ENCODE measurements at regions not wholly inside any gene's neighbourhood (a gene's known extent, or its start where the extent isn't known, plus 50 kb on each side); places are given as distances from the start of the nearest gene placed in this dataset.

DNA sequence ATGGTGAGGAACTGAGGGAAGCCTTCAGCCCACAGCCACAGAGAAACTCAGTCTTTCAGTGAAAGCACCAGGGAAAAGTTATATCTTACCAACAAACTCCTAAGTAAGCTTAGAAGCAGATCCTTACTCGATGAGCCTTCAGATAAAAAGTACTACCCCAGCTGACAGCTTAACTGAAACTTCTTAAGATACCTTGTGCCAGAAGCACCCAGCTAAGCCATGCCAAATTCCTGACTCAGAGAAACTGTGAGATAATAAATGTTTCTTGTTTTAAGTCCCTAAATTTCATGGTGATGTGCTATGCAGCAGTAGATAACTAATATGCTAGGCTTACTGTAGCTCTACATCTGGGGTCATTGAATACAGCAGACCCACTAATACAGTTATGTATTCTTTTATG lies 2025.0 kb downstream of the LRRC4C start:
- ChIA-PET POLR2A (no interaction called here), CTCF (interaction anchor here (1.4 kb wide), 1 partner anchor 18 kb away, joined by 3 read pairs; no protein-coding TSS in a partner anchor)
- TF ChIP-seq, protein P1, sequence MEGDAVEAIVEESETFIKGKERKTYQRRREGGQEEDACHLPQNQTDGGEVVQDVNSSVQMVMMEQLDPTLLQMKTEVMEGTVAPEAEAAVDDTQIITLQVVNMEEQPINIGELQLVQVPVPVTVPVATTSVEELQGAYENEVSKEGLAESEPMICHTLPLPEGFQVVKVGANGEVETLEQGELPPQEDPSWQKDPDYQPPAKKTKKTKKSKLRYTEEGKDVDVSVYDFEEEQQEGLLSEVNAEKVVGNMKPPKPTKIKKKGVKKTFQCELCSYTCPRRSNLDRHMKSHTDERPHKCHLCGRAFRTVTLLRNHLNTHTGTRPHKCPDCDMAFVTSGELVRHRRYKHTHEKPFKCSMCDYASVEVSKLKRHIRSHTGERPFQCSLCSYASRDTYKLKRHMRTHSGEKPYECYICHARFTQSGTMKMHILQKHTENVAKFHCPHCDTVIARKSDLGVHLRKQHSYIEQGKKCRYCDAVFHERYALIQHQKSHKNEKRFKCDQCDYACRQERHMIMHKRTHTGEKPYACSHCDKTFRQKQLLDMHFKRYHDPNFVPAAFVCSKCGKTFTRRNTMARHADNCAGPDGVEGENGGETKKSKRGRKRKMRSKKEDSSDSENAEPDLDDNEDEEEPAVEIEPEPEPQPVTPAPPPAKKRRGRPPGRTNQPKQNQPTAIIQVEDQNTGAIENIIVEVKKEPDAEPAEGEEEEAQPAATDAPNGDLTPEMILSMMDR (IDR thresholded peaks at IDR 0.05; ENCODE audit: control extremely low read depth, extremely low read depth, low read depth, missing control alignments), result no peak
- no peak for DNase-seq (ENCODE audit: extremely low spot score)

DNA sequence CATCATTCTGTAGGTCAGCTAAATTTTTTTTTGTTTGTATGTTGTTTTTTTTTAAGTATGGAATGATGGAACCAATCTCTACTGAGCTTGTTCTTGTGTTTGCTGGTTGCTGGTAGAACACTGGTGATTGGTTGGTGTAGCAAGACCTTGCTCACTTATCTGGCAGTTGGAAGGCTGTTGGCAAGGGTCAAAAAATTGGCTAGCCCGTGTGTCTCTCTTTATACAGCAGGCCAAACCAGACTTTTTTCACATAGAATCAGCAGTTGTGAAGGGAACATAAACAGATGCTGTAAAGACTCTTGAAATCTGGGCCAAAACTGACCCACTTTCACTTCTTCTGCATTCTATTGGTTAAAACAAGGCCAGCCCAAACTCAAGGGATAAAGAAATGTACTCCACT lies 2026.5 kb downstream of the LRRC4C start:
- TF ChIP-seq, protein P1 (IDR thresholded peaks at IDR 0.05; ENCODE audit: control extremely low read depth, extremely low read depth, low read depth, missing control alignments), result no peak
- CTCF ChIA-PET, result no interaction called here
- no peak for DNase-seq (ENCODE audit: extremely low spot score)
- POLR2A ChIA-PET, result no interaction called here

- DNase-seq (ENCODE audit: extremely low spot score), result no peak
- CTCF ChIA-PET, result no interaction called here
- POLR2A ChIA-PET, result no interaction called here
- TF ChIP-seq, protein P1 (IDR thresholded peaks at IDR 0.05; ENCODE audit: control extremely low read depth, extremely low read depth, low read depth, missing control alignments), result no peak
Measured at GRCh38 chr11:39425226-39425625, 2034.2 kb downstream of the LRRC4C start.

DNA sequence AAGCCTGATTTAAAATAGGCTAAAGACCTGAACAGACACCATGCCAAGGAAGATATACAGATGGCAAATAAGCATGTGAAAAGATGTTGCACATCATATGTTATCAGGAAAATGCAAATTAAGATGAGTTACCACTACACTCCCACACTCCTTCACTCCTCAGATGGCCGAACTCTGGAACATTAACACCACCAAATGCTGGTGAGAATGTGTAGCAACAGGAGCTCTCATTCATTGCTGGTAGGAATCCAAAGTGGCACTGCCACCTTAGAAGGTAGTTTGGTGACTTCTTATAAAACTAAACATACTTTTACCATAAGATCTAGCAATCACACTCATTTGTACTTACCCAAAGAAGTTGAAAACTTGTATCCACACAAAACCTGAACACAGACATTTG lies 2047.3 kb downstream of the LRRC4C start:
- no peak for DNase-seq (ENCODE audit: extremely low spot score)
- CTCF ChIA-PET, result no interaction called here
- TF ChIP-seq, protein P1 (IDR thresholded peaks at IDR 0.05; ENCODE audit: control extremely low read depth, extremely low read depth, low read depth, missing control alignments), result no peak
- POLR2A ChIA-PET, result no interaction called here

GRCh38 chr11:39385911-39386310 lies 2073.5 kb downstream of the LRRC4C start:
- ChIA-PET CTCF (interaction anchor here (2.2 kb wide), 1 partner anchor 10 kb away, joined by 8 read pairs; no protein-coding TSS in a partner anchor), POLR2A (no interaction called here)
- TF ChIP-seq, protein P1 (IDR thresholded peaks at IDR 0.05; ENCODE audit: control extremely low read depth, extremely low read depth, low read depth, missing control alignments), result no peak
- no peak for DNase-seq (ENCODE audit: extremely low spot score)

DNA sequence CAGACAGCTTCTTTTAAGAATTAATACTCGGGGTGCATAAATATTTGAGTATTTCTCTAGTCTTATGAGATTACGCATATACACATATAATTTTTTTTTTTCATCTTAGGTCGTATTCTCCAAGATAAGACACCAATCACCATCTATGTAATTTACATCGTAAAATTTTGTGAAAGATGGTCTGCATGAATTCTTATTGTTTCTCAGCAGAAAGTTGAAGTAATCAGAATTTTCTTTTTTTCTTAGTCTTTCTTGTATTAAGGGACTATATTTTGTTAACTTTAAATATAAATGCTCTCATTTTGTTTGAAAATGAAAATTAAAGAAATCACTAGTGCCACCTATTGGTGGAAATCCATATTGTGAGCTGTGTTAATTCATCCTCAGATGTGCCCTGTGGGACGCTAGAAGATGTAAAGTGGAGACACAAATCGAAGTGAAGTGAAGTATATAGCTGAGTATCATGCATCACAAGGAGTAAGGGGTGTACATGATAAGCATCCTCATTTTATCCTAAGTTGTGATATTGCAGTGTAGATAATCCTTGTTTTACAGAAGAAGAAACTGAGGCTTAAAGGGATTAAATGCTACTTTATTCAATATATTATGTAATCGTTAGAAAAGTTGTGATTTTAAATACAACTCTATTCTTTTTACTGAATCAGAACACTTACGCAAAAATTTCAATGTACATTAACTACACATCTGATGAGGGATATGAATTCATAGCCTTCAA lies 2084.3 kb downstream of the LRRC4C start:
- DNase-seq (ENCODE audit: extremely low spot score), result peak; percentile 14
- ChIA-PET POLR2A (no interaction called here), CTCF (interaction anchor here (0.9 to 1.9 kb wide), 7 partner anchors 10 to 1429 kb away, joined by 3 to 8 read pairs (median 3); no protein-coding TSS in a partner anchor)
- TF ChIP-seq, protein P1 (IDR thresholded peaks at IDR 0.05; ENCODE audit: control extremely low read depth, extremely low read depth, low read depth, missing control alignments), result peak; percentile 54

All from GM10248 (cell line).